A549 (cell line): ENCODE measurements at regions not wholly inside any gene's neighbourhood (a gene's known extent, or its start where the extent isn't known, plus 50 kb on each side); places are given as distances from the start of the nearest gene placed in this dataset.

ENCODE experiments used
- ATAC-seq, 2 experiments: fragments of 200-7000 bp in 1 of 2; fragments of >200 bp in 1 of 2; cut with Nextera tagmentation in 1 of 2; cut with Tn5 transposase in 1 of 2; 3 replicates each; pipeline versions ENCODE4 v1.8.0 to v1.9.1; 2018 to 2020; ENCODE audit warnings: mild to moderate bottlenecking in 1 of 2, moderate library complexity in 1 of 2
- CTCF ChIA-PET: fragments of 300-600 bp; sonication (Branson Sonifier 250); formaldehyde crosslinking; extraction: SDS; loops from one replicate; lab custom pipeline; 2021; ENCODE audit warnings: antibody characterized with exemption, inconsistent platforms; lab: Yijun Ruan, JAX
- POLR2A ChIA-PET: fragments of 350-600 bp; formaldehyde crosslinking; extraction: SDS; loops from one replicate; lab custom pipeline; 2021; ENCODE audit warnings: antibody characterized with exemption, inconsistent platforms; lab: Yijun Ruan, JAX
- DNase-seq, 2 experiments: peaks; one replicate each; pipeline versions ENCODE4 v3.0.0 to v3.0.0-alpha.2; 2011 to 2016; ENCODE audit warnings: low read depth in 1 of 2, low spot score in 1 of 2
- FAIRE-seq: peaks from 2 replicates; lab custom pipeline; 2011; peaks lifted over from hg19 to GRCh38; lab: Jason Lieb, UNC
- H3K27ac ChIP-seq, 2 experiments: fragments of >200 bp; sonication (Bioruptor Twin); formaldehyde crosslinking; 3 replicates each; pipeline ENCODE4 v1.5.1; 2016 to 2017
- H3K4me1 ChIP-seq: fragments of >200 bp; sonication (Bioruptor Twin); formaldehyde crosslinking; 3 replicates; pipeline ENCODE4 v1.6.1; 2016
- H3K4me2 ChIP-seq: fragments of >200 bp; sonication (Bioruptor Twin); formaldehyde crosslinking; 3 replicates; pipeline ENCODE4 v1.6.1; 2016
- H3K4me3 ChIP-seq: fragments of >200 bp; sonication (Bioruptor Twin); formaldehyde crosslinking; 3 replicates; pipeline ENCODE4 v1.5.1; 2016
- H3K9me3 ChIP-seq: fragments of >200 bp; sonication (Bioruptor Twin); formaldehyde crosslinking; 3 replicates; pipeline ENCODE4 v1.6.1; 2016
- BHLHE40 ChIP-seq: IDR thresholded peaks from 2 replicates; pipeline ENCODE4 v1.6.1; 2012; ENCODE audit warnings: low read depth, low read length, inconsistent platforms
- CBX8 ChIP-seq: fragments of 200-600 bp; sonication (generic); IDR thresholded peaks from 2 replicates; pipeline ENCODE4 v1.6.1; 2016
- CEBPB ChIP-seq, 2 experiments: fragments of >200 bp in 1 of 2; sonication (Bioruptor Twin) in 1 of 2; formaldehyde crosslinking in 1 of 2; IDR thresholded peaks; 2 replicates each; pipeline ENCODE4 v1.6.1; 2012 to 2016
- CHD2 ChIP-seq: fragments of 150-350 bp; IDR thresholded peaks from 2 replicates; pipeline ENCODE4 v1.6.1; 2014; ENCODE audit warnings: low read length; ENCODE audit not compliant: partially characterized antibody
- EP300 ChIP-seq, 2 experiments: fragments of >200 bp; sonication (Bioruptor Twin); formaldehyde crosslinking; IDR thresholded peaks; 2 replicates in 1 of 2; 3 replicates in 1 of 2; pipeline ENCODE4 v1.6.1; 2016 to 2017
- FOSB ChIP-seq: fragments of 250-450 bp; sonication (Bioruptor Pico); IDR thresholded peaks from 2 replicates; pipeline ENCODE4 v1.5.0; 2020; ENCODE audit warnings: mild to moderate bottlenecking, moderate library complexity
- FOSL2 ChIP-seq, 2 experiments: fragments of 450-650 bp in 1 of 2; fragments of >200 bp in 1 of 2; sonication (Bioruptor Twin) in 1 of 2; formaldehyde crosslinking; IDR thresholded peaks; 2 replicates each; pipeline versions ENCODE4 v1.5.0 to v1.6.1; 2016 to 2020; ENCODE audit warnings: mild to moderate bottlenecking in 1 of 2, moderate library complexity in 1 of 2
- FOXS1 ChIP-seq: fragments of 250-450 bp; sonication (Bioruptor Pico); IDR thresholded peaks from 2 replicates; pipeline ENCODE4 v1.5.0; 2020; ENCODE audit warnings: mild to moderate bottlenecking, moderate library complexity
- HOXA7 ChIP-seq: fragments of 250-450 bp; sonication (Bioruptor Pico); IDR thresholded peaks from 2 replicates; pipeline ENCODE4 v1.5.0; 2020; ENCODE audit warnings: mild to moderate bottlenecking, moderate library complexity
- HOXB13 ChIP-seq: fragments of 250-450 bp; sonication (Bioruptor Pico); IDR thresholded peaks from 2 replicates; pipeline ENCODE4 v1.5.0; 2020; ENCODE audit warnings: low read depth, mild to moderate bottlenecking, moderate library complexity
- JUN ChIP-seq, 2 experiments: fragments of >200 bp; sonication (Bioruptor Twin); formaldehyde crosslinking; IDR thresholded peaks; 2 replicates in 1 of 2; 3 replicates in 1 of 2; pipeline ENCODE4 v1.6.1; 2016 to 2017
- JUNB ChIP-seq: fragments of >200 bp; sonication (Bioruptor Twin); formaldehyde crosslinking; IDR thresholded peaks from 2 replicates; pipeline ENCODE4 v1.6.1; 2016
- MAZ ChIP-seq: fragments of 150-350 bp; IDR thresholded peaks from 2 replicates; pipeline ENCODE4 v1.6.1; 2014; ENCODE audit warnings: antibody characterized with exemption, low read depth, low read length, borderline replicate concordance
- NFE2L2 ChIP-seq: fragments of 150-350 bp; conservative IDR thresholded peaks from 2 replicates; pipeline ENCODE4 v1.6.1; 2014; ENCODE audit warnings: low read length
- PHF8 ChIP-seq: fragments of 200-600 bp; sonication (generic); IDR thresholded peaks from 2 replicates; pipeline ENCODE4 v1.6.1; 2016; ENCODE audit warnings: low read depth, mild to moderate bottlenecking, antibody characterized with exemption, moderate library complexity, borderline replicate concordance
- POLR2A ChIP-seq: IDR thresholded peaks from 2 replicates; pipeline ENCODE4 v1.6.1; 2012; ENCODE audit warnings: mild to moderate bottlenecking, low read length
- RAD21 ChIP-seq, 2 experiments: fragments of >200 bp in 1 of 2; sonication (Bioruptor Twin) in 1 of 2; formaldehyde crosslinking in 1 of 2; IDR thresholded peaks in 1 of 2; conservative IDR thresholded peaks in 1 of 2; 2 replicates in 1 of 2; 3 replicates in 1 of 2; pipeline ENCODE4 v1.6.1; 2012 to 2018; ENCODE audit warnings: inconsistent platforms in 1 of 2
- RCOR1 ChIP-seq: fragments of 150-350 bp; IDR thresholded peaks from 2 replicates; pipeline ENCODE4 v1.6.1; 2014; ENCODE audit warnings: antibody characterized with exemption, low read length, low read depth
- RNF2 ChIP-seq: fragments of 200-600 bp; sonication (generic); IDR thresholded peaks from 2 replicates; pipeline ENCODE4 v1.6.1; 2016; ENCODE audit warnings: low read depth, mild to moderate bottlenecking, antibody characterized with exemption, moderate library complexity, borderline replicate concordance
- SMC3 ChIP-seq: fragments of >200 bp; sonication (Bioruptor Twin); formaldehyde crosslinking; IDR thresholded peaks from 3 replicates; pipeline ENCODE4 v1.6.1; 2018; ENCODE audit warnings: inconsistent platforms
- SREBF2 ChIP-seq: fragments of 450-650 bp; IDR thresholded peaks from 2 replicates; pipeline ENCODE4 v1.6.1; 2014; ENCODE audit warnings: mild to moderate bottlenecking, moderate library complexity
- TFCP2L1 ChIP-seq: fragments of 250-450 bp; sonication (Bioruptor Pico); IDR thresholded peaks from 2 replicates; pipeline ENCODE4 v1.5.0; 2021; ENCODE audit warnings: mild to moderate bottlenecking
- WGBS: methylation state at CpG from one replicate; pipeline ENCODE4 v1.1.6; 2017; ENCODE audit errors: missing lambda C conversion rate; 5-methylcytosine and 5-hydroxymethylcytosine counted together
- TF ChIP-seq, protein P1 (sequence below): fragments of 450-650 bp; IDR thresholded peaks from 2 replicates; pipeline ENCODE4 v1.6.1; 2014; ENCODE audit warnings: antibody characterized with exemption
- TF ChIP-seq, protein P2 (sequence below): fragments of 250-450 bp; sonication (Bioruptor Pico); IDR thresholded peaks from 2 replicates; pipeline ENCODE4 v1.5.0; 2020; ENCODE audit warnings: low read depth, mild to moderate bottlenecking, moderate library complexity
- TF ChIP-seq, protein P3 (sequence below): IDR thresholded peaks from 2 replicates; pipeline ENCODE4 v1.6.1; 2012; ENCODE audit warnings: low read depth, borderline replicate concordance
- TF ChIP-seq, protein P4 (sequence below): IDR thresholded peaks from 2 replicates; pipeline ENCODE4 v1.6.1; 2012

DNA sequence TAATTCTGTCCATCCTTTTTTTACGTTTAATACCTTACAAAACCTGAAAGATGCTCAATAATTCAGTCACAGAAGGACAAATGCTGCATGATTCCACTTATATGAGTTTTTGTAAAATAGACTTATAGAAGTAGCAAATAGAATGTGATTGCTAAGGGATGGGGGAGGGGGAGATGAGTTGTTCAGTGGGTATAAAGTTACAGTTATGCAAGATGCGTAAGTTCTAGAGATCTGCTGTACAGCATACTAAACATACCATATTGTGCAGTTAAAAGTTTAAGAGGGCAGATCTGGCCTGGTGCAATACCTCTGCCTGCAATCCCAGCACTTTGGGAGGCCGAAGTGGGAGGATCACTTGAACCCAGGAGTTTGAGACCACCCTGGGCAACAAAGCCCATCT, 78.8 kb downstream of the TET3 start:
- CTCF ChIA-PET = no interaction called here
- Histone ChIP-seq H3K9me3 (no peaks in the 10 kb centered on the region), H3K4me2 (no peak overlapping the region), H3K4me3 (no peak overlapping the region)
- POLR2A ChIA-PET = no interaction called here
- WGBS = 94% methylated on average over 3 of the region's 3 CpGs
- no peak for ATAC-seq
- no peak for TF ChIP-seq FOSL2 (IDR thresholded peaks at IDR 0.05)
- TF ChIP-seq FOSL2 (CRISPR knock-in tag; IDR thresholded peaks at IDR 0.05) = no peak
- TF ChIP-seq PHF8 = no peak
- no peak for TF ChIP-seq HOXB13 (CRISPR knock-in tag)
- no peak for TF ChIP-seq CHD2
- no peak for TF ChIP-seq SMC3
- no peak for TF ChIP-seq SREBF2
- TF ChIP-seq CBX8 = no peak
- no peak for TF ChIP-seq HOXA7 (CRISPR knock-in tag)
- TF ChIP-seq, protein P1, sequence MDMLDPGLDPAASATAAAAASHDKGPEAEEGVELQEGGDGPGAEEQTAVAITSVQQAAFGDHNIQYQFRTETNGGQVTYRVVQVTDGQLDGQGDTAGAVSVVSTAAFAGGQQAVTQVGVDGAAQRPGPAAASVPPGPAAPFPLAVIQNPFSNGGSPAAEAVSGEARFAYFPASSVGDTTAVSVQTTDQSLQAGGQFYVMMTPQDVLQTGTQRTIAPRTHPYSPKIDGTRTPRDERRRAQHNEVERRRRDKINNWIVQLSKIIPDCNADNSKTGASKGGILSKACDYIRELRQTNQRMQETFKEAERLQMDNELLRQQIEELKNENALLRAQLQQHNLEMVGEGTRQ = no peak
- no peak for TF ChIP-seq JUN (IDR thresholded peaks at IDR 0.05)
- TF ChIP-seq RNF2 = no peak
- TF ChIP-seq, protein P2, sequence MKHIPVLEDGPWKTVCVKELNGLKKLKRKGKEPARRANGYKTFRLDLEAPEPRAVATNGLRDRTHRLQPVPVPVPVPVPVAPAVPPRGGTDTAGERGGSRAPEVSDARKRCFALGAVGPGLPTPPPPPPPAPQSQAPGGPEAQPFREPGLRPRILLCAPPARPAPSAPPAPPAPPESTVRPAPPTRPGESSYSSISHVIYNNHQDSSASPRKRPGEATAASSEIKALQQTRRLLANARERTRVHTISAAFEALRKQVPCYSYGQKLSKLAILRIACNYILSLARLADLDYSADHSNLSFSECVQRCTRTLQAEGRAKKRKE (CRISPR knock-in tag) = no peak
- TF ChIP-seq, all 56 proteins: peak for 0
- FAIRE-seq (no peak), DNase-seq (no peak)
- Histone ChIP-seq H3K4me1 (no peaks in the 10 kb centered on the region), H3K27ac (no peak overlapping the region)

DNA sequence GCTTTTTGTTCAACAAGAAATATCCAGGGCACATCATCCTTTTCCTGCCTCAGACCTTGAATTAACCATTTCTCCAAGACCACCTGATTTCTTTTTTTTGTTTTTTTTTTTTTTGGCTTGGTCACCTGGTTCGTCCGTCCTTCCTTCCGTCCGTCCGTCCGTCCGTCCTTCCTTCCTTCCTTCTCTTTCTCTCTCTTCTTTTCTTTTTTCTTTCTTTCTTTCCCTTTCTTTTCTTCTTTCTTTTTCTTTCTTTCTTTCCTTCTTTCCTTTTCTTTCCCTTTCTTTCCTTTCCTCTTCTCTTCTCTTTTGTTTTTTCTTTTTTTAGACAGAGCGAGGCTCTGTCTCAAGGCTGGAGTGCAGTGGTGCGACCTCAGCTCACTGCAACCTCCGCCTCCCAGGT, 80.7 kb downstream of the TET3 start:
- no peak overlapping the region for H3K4me3 ChIP-seq
- no peaks in the 10 kb centered on the region for H3K4me1 ChIP-seq
- ATAC-seq (no peak), DNase-seq (no peak), FAIRE-seq (no peak)
- over 99% methylated on average over 10 of the region's 10 CpGs for WGBS
- POLR2A ChIA-PET = no interaction called here
- H3K4me2 ChIP-seq = no peak overlapping the region
- TF ChIP-seq SMC3 = no peak
- TF ChIP-seq, protein P1 = no peak
- no peak for TF ChIP-seq JUNB
- TF ChIP-seq CEBPB (IDR thresholded peaks at IDR 0.05) = no peak
- no peak for TF ChIP-seq POLR2A
- TF ChIP-seq RCOR1 = no peak
- no peak for TF ChIP-seq MAZ
- no peak for TF ChIP-seq BHLHE40
- TF ChIP-seq, protein P3, sequence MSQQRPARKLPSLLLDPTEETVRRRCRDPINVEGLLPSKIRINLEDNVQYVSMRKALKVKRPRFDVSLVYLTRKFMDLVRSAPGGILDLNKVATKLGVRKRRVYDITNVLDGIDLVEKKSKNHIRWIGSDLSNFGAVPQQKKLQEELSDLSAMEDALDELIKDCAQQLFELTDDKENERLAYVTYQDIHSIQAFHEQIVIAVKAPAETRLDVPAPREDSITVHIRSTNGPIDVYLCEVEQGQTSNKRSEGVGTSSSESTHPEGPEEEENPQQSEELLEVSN = no peak
- TF ChIP-seq, protein P2 (CRISPR knock-in tag) = no peak
- H3K27ac ChIP-seq = no peak overlapping the region
- CTCF ChIA-PET = no interaction called here
- no peaks in the 10 kb centered on the region for H3K9me3 ChIP-seq

DNA sequence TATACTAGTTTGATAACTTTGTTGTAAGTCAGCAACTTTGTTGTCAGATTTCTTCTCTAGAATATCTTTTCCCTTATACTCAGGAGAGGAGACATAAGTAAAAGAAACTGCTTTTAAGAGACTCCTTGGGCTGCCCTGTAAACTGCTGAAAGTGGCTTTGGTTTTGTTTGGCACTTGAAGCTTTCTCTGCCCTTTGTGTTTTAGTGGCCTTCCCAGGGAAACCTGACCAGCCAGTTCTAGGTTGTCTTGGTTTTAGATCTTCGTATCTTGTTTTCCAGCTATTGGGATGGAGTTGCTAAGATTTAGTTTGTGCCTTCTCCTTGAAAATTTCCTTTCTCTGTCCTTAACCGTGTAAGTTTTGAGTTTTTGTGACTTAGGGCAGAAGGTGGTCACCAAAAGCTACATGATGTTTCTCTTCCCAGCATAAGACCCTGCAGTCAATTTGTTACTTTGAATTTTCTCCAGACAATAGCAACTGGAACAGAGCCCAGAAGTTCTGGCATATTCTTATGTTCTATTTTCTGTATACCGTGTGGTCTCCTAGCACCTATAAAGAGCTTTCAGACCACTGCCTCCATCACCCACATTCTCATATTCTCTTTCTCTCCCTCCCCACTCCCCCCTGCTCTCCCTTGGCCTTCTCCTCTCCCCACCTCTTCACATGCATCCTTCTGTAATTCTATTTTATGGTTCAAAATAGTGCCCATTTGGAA, 81.1 kb downstream of the BOLA3 start:
- DNase-seq (no peak), FAIRE-seq (peak; percentile 49), ATAC-seq (no peak)
- 86% methylated on average over 3 of the region's 3 CpGs for WGBS
- Histone ChIP-seq H3K4me2 (no peak overlapping the region), H3K4me1 (no peaks in the 10 kb centered on the region), H3K27ac (no peak overlapping the region), H3K9me3 (no peaks in the 10 kb centered on the region), H3K4me3 (no peak overlapping the region)
- CTCF ChIA-PET = interaction anchor here (1.2 to 1.3 kb wide), 2 partner anchors 14 to 16 kb away, joined by 3 to 4 read pairs; no protein-coding TSS in a partner anchor
- POLR2A ChIA-PET = no interaction called here
- TF ChIP-seq BHLHE40 = no peak
- TF ChIP-seq CHD2 = no peak
- TF ChIP-seq FOSB (CRISPR knock-in tag) = no peak
- TF ChIP-seq TFCP2L1 (CRISPR knock-in tag) = no peak
- TF ChIP-seq FOXS1 (CRISPR knock-in tag) = no peak
- TF ChIP-seq EP300 (IDR thresholded peaks at IDR 0.05) = no peak
- TF ChIP-seq RAD21 (conservative IDR thresholded peaks at IDR 0.05 in 1 of 2, IDR thresholded peaks at IDR 0.05 in 1 of 2) = no peak
- TF ChIP-seq, protein P4, sequence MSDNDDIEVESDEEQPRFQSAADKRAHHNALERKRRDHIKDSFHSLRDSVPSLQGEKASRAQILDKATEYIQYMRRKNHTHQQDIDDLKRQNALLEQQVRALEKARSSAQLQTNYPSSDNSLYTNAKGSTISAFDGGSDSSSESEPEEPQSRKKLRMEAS = no peak
- TF ChIP-seq NFE2L2 = no peak
